H9 (cell line): ENCODE measurements at regions not wholly inside any gene's neighbourhood (a gene's known extent, or its start where the extent isn't known, plus 50 kb on each side); places are given as distances from the start of the nearest gene placed in this dataset.

Experiments
- DNase-seq: peaks from one replicate; pipeline ENCODE4 v3.0.0-alpha.2; 2017
- H2AFZ ChIP-seq: one replicate; pipeline ENCODE4 v1.6.1; 2013; ENCODE audit warnings: mild to moderate bottlenecking, low read length, control low read depth, moderate library complexity
- H2AK5ac ChIP-seq: 2 replicates; pipeline ENCODE4 v1.6.1; 2013; ENCODE audit warnings: low read length, control low read depth, mixed read lengths; ENCODE audit not compliant: insufficient read length
- H2BK120ac ChIP-seq: one replicate; pipeline ENCODE4 v1.6.1; 2013; ENCODE audit warnings: low read depth, mild to moderate bottlenecking, low read length, control low read depth, inconsistent platforms; ENCODE audit not compliant: poor library complexity, severe bottlenecking
- H2BK12ac ChIP-seq: 2 replicates; pipeline ENCODE4 v1.6.1; 2013; ENCODE audit warnings: low read length, control low read depth, mixed read lengths, low read depth; ENCODE audit not compliant: insufficient read length
- H2BK15ac ChIP-seq: 2 replicates; pipeline ENCODE4 v1.6.1; 2013; ENCODE audit warnings: low read depth, low read length, control low read depth
- H2BK20ac ChIP-seq: one replicate; pipeline ENCODE4 v1.6.1; 2013; ENCODE audit warnings: low read depth, mild to moderate bottlenecking, low read length, control low read depth, inconsistent platforms; ENCODE audit not compliant: poor library complexity, severe bottlenecking
- H2BK5ac ChIP-seq: 2 replicates; pipeline ENCODE4 v1.6.1; 2013; ENCODE audit warnings: low read length, control low read depth, mixed read lengths; ENCODE audit not compliant: insufficient read length
- H3K14ac ChIP-seq: 2 replicates; pipeline ENCODE4 v1.6.1; 2013; ENCODE audit warnings: low read length, control low read depth; ENCODE audit not compliant: insufficient read depth
- H3K18ac ChIP-seq: 2 replicates; pipeline ENCODE4 v1.6.1; 2013; ENCODE audit warnings: low read depth, mild to moderate bottlenecking, mixed read lengths, low read length, control low read depth; ENCODE audit not compliant: insufficient read length
- H3K23ac ChIP-seq: 2 replicates; pipeline ENCODE4 v1.6.1; 2013; ENCODE audit warnings: low read length, control low read depth, mixed read lengths, low read depth; ENCODE audit not compliant: insufficient read length
- H3K23me2 ChIP-seq: 2 replicates; pipeline ENCODE4 v1.6.1; 2013; ENCODE audit warnings: low read depth, mild to moderate bottlenecking, mixed read lengths, low read length, control low read depth; ENCODE audit not compliant: insufficient read length, poor library complexity, severe bottlenecking
- H3K27ac ChIP-seq: 2 replicates; pipeline ENCODE4 v1.5.1; 2013; ENCODE audit warnings: low read length, control low read depth, mixed read lengths, low read depth; ENCODE audit not compliant: insufficient read length
- H3K27me3 ChIP-seq: 2 replicates; pipeline ENCODE4 v1.6.1; 2013; ENCODE audit warnings: low read length, control low read depth, inconsistent platforms; ENCODE audit not compliant: insufficient read depth
- H3K4ac ChIP-seq: 2 replicates; pipeline ENCODE4 v1.6.1; 2013; ENCODE audit warnings: low read depth, mild to moderate bottlenecking, control low read depth, inconsistent platforms, low read length, moderate library complexity
- H3K4me1 ChIP-seq: 2 replicates; pipeline ENCODE4 v1.6.1; 2013; ENCODE audit warnings: low read length, control low read depth, inconsistent platforms; ENCODE audit not compliant: insufficient read depth
- H3K4me2 ChIP-seq: 2 replicates; pipeline ENCODE4 v1.6.1; 2013; ENCODE audit warnings: low read length, control low read depth, mixed read lengths; ENCODE audit not compliant: insufficient read length, insufficient read depth
- H3K56ac ChIP-seq: 2 replicates; pipeline ENCODE4 v1.6.1; 2013; ENCODE audit warnings: low read depth, mild to moderate bottlenecking, mixed read lengths, low read length, control low read depth; ENCODE audit not compliant: insufficient read length
- H3K79me1 ChIP-seq: 2 replicates; pipeline ENCODE4 v1.6.1; 2013; ENCODE audit warnings: low read depth, mild to moderate bottlenecking, moderate library complexity, low read length, control low read depth, inconsistent platforms; ENCODE audit not compliant: insufficient read depth, poor library complexity, severe bottlenecking
- H3K79me2 ChIP-seq: 2 replicates; pipeline ENCODE4 v1.6.1; 2013; ENCODE audit warnings: low read length, control low read depth, inconsistent platforms; ENCODE audit not compliant: insufficient read depth
- H3K9ac ChIP-seq: 2 replicates; pipeline ENCODE4 v1.6.1; 2013; ENCODE audit warnings: low read length, control low read depth, mixed read lengths; ENCODE audit not compliant: insufficient read length; ENCODE audit errors: extremely low read depth
- H3K9me3 ChIP-seq: one replicate; pipeline ENCODE4 v1.6.1; 2013; ENCODE audit warnings: low read depth, low read length, inconsistent platforms; ENCODE audit not compliant: control insufficient read depth
- H3T11ph ChIP-seq: one replicate; pipeline ENCODE4 v1.6.1; 2013; ENCODE audit warnings: mild to moderate bottlenecking, low read length, control low read depth, inconsistent platforms
- H4K20me1 ChIP-seq: one replicate; pipeline ENCODE4 v1.6.1; 2013; ENCODE audit not compliant: control insufficient read depth, insufficient read length, insufficient read depth
- H4K5ac ChIP-seq: 2 replicates; pipeline ENCODE4 v1.6.1; 2013; ENCODE audit warnings: low read depth, mild to moderate bottlenecking, mixed read lengths, low read length, control low read depth; ENCODE audit not compliant: insufficient read length
- H4K8ac ChIP-seq: replicated peaks from 2 replicates; pipeline ENCODE4 v1.6.1; 2013; ENCODE audit warnings: low read length, control low read depth, mixed read lengths, low read depth; ENCODE audit not compliant: insufficient read length
- H4K91ac ChIP-seq: 2 replicates; pipeline ENCODE4 v1.6.1; 2013; ENCODE audit warnings: low read depth, mild to moderate bottlenecking, moderate library complexity, mixed read lengths, low read length, control low read depth; ENCODE audit not compliant: insufficient read length
- H3K27ac Mint-ChIP-seq, 3 experiments: 2 replicates in 2 of 3; 3 replicates in 1 of 3; pipeline ENCODE4 v1.8.0; 2020 to 2021; ENCODE audit warnings: mixed read lengths in 3 of 3, mild to moderate bottlenecking in 1 of 3, moderate library complexity in 1 of 3
- H3K27me3 Mint-ChIP-seq: 2 replicates; pipeline ENCODE4 v1.8.0; 2021; ENCODE audit warnings: low read depth, mild to moderate bottlenecking, moderate library complexity, mixed read lengths
- H3K36me3 Mint-ChIP-seq, 3 experiments: 2 replicates in 2 of 3; 3 replicates in 1 of 3; pipeline ENCODE4 v1.8.0; 2020 to 2021; ENCODE audit warnings: low read depth in 3 of 3, mixed read lengths in 3 of 3; ENCODE audit not compliant: insufficient read depth in 1 of 3
- H3K4me1 Mint-ChIP-seq, 2 experiments: 2 replicates each; pipeline ENCODE4 v1.8.0; 2020; ENCODE audit warnings: mixed read lengths in 2 of 2
- H3K4me3 Mint-ChIP-seq, 2 experiments: 2 replicates in 1 of 2; 3 replicates in 1 of 2; pipeline ENCODE4 v1.8.0; 2020 to 2021; ENCODE audit warnings: mild to moderate bottlenecking in 2 of 2, mixed read lengths in 2 of 2, moderate library complexity in 1 of 2
- H3K9me3 Mint-ChIP-seq, 2 experiments: 2 replicates in 1 of 2; 3 replicates in 1 of 2; pipeline ENCODE4 v1.8.0; 2020; ENCODE audit warnings: mild to moderate bottlenecking in 2 of 2, mixed read lengths in 2 of 2, moderate library complexity in 1 of 2
- CTCF ChIP-seq: fragments of 200-600 bp; sonication (generic); conservative IDR thresholded peaks from 3 replicates; pipeline ENCODE4 v1.8.0; 2021; ENCODE audit warnings: antibody characterized with exemption, mild to moderate bottlenecking
- WGBS: extraction: QIAGEN DNeasy Blood & Tissue Kit; methylation state at CpG from one replicate; pipeline ENCODE4 v1.1.7; 2013; ENCODE audit warnings: missing lambda C conversion rate, low lambda C conversion rate, mixed read lengths; ENCODE audit not compliant: insufficient read length; ENCODE audit errors: extremely low coverage; 5-methylcytosine and 5-hydroxymethylcytosine counted together

- Histone ChIP-seq H3K79me2 (no peaks in the 10 kb centered on the region), H3K23me2 (no peaks in the 10 kb centered on the region), H2BK120ac (no peak overlapping the region), H2AFZ (no peak overlapping the region), H4K91ac (no peak overlapping the region), H2BK5ac (no peak overlapping the region), H3K4ac (no peak overlapping the region), H3K56ac (no peak overlapping the region), H3K4me1 (no peaks in the 10 kb centered on the region), H4K20me1 (no peaks in the 10 kb centered on the region), H3K14ac (no peak overlapping the region), H3K4me2 (no peak overlapping the region), H3K27ac (no peak overlapping the region), H2BK20ac (no peak overlapping the region), H3K27me3 (no peaks in the 10 kb centered on the region), H3T11ph (no peak overlapping the region), H2BK12ac (no peak overlapping the region), H3K79me1 (no peaks in the 10 kb centered on the region), H2BK15ac (no peak overlapping the region), H3K18ac (no peak overlapping the region), H2AK5ac (no peak overlapping the region), H4K8ac (no peak overlapping the region), H3K23ac (no peak overlapping the region), H3K9me3 (no peaks in the 10 kb centered on the region), H3K9ac (no peak overlapping the region), H4K5ac (no peak overlapping the region)
- DNase-seq: no peak
- H3K27ac Mint-ChIP-seq: no peak overlapping the region
- TF ChIP-seq CTCF: no peak
- WGBS: no CpG with 5 or more reads among the region's 4 CpGs
- no peaks in the 10 kb centered on the region for H3K27me3 Mint-ChIP-seq
- H3K36me3 Mint-ChIP-seq: no peaks in the 10 kb centered on the region
- H3K4me1 Mint-ChIP-seq: peaks cover 0 to 2% of the 10 kb centered on the region in 2 experiments; a peak in 1 of 4 replicates
- no peak overlapping the region for H3K4me3 Mint-ChIP-seq
- no peaks in the 10 kb centered on the region for H3K9me3 Mint-ChIP-seq
These were observed 68.4 kb upstream of the DPYD start for GRCh38 chr1:97989094-97989680.
